Kidney epithelial cell (primary cell): ENCODE measurements at regions not wholly inside any gene's neighbourhood (a gene's known extent, or its start where the extent isn't known, plus 50 kb on each side); places are given as distances from the start of the nearest gene placed in this dataset.

Source experiments
- DNase-seq: peaks from one replicate; pipeline ENCODE4 v3.0.0-alpha.2; 2010; ENCODE audit warnings: low read depth
- H3K27me3 ChIP-seq: 2 replicates; pipeline ENCODE4 v1.6.0; 2011; ENCODE audit warnings: low read length; ENCODE audit not compliant: control insufficient read depth, insufficient read depth
- H3K36me3 ChIP-seq: 2 replicates; pipeline ENCODE4 v1.5.1; 2011; ENCODE audit warnings: low read length; ENCODE audit not compliant: control insufficient read depth, insufficient read depth
- H3K4me3 ChIP-seq: 2 replicates; pipeline ENCODE4 v1.5.1; 2011; ENCODE audit warnings: low read depth, mild to moderate bottlenecking, control low read depth, low read length
- CTCF ChIP-seq: IDR thresholded peaks from 2 replicates; pipeline ENCODE4 v1.5.1; 2011; ENCODE audit warnings: mild to moderate bottlenecking, moderate library complexity, low read length, control low read depth, inconsistent platforms; ENCODE audit not compliant: insufficient read depth, poor library complexity, severe bottlenecking

- TF ChIP-seq CTCF, result no peak
- no peak for DNase-seq
These were observed 156.6 kb downstream of the INO80D start for GRCh38 chr2:205929246-205929942.

GRCh38 chr2:205925373-205926337 is 160.3 kb downstream of the INO80D start:
- peak overlapping the region; percentile 11 for H3K4me3 ChIP-seq
- peak; percentile 98 for TF ChIP-seq CTCF
- no peak for DNase-seq
- no peaks in the 10 kb centered on the region for H3K36me3 ChIP-seq
- peaks cover 19% of the 10 kb centered on the region for H3K27me3 ChIP-seq

More at GRCh38 chr2:205929246-205929942, 156.6 kb downstream of the INO80D start:
- Histone ChIP-seq H3K27me3 (peaks cover 11% of the 10 kb centered on the region), H3K4me3 (no peak overlapping the region), H3K36me3 (no peaks in the 10 kb centered on the region)

- TF ChIP-seq CTCF, result no peak
- H3K36me3 ChIP-seq, result no peaks in the 10 kb centered on the region
- peaks cover 19% of the 10 kb centered on the region for H3K27me3 ChIP-seq
These were observed 161.3 kb downstream of the INO80D start for GRCh38 chr2:205924676-205925075.

GRCh38 chr2:205915130-205915524 is 170.8 kb downstream of the INO80D start:
- Histone ChIP-seq H3K4me3 (no peak overlapping the region), H3K36me3 (no peaks in the 10 kb centered on the region), H3K27me3 (no peaks in the 10 kb centered on the region)
- no peak for TF ChIP-seq CTCF
- DNase-seq, result no peak

More at GRCh38 chr2:205924676-205925075, 161.3 kb downstream of the INO80D start:
- H3K4me3 ChIP-seq, result no peak overlapping the region
- DNase-seq, result no peak

GRCh38 chr2:205914213-205915129 is 171.5 kb downstream of the INO80D start:
- no peak for TF ChIP-seq CTCF
- no peaks in the 10 kb centered on the region for H3K27me3 ChIP-seq
- H3K36me3 ChIP-seq, result no peaks in the 10 kb centered on the region
- H3K4me3 ChIP-seq, result no peak overlapping the region
- no peak for DNase-seq
